GM19452 (cell line): ENCODE measurements at regions not wholly inside any gene's neighbourhood (a gene's known extent, or its start where the extent isn't known, plus 50 kb on each side); places are given as distances from the start of the nearest gene placed in this dataset.

Experiments used
- ATAC-seq: cut with Tn5 transposase; IDR thresholded peaks from one replicate; pipeline ENCODE4 v1.9.1; 2021; ENCODE audit not compliant: unreplicated experiment

- ATAC-seq: no peak
Observed at GRCh38 chr12:126156806-126157574, 1091.8 kb downstream of the AACS start.

GRCh38 chr12:126157575-126157966, 1092.3 kb downstream of the AACS start:
- no peak for ATAC-seq

GRCh38 chr12:126159139-126159538, 1093.9 kb downstream of the AACS start:
- no peak for ATAC-seq

GRCh38 chr12:126160912-126161311, 1095.7 kb downstream of the AACS start:
- no peak for ATAC-seq

DNA sequence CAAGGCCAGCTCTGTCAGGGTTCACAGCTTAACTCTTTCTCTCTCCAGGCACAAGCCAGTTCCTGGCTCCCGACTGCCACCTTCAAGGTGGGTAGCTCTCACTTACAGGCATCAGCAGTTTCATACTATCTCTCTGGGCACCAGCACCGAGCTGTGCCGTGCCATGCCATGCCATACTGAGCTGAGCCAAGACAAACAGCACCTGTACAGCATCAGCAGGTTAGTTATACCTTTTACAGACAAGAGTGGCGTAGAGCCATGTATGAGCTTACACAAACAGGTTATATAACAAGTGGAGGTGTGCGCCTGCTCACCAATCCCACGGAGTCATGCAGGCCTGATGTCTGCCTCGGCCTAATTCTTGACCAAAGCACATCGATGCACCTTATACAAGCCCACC, 1098.7 kb downstream of the AACS start:
- ATAC-seq: no peak

- no peak for ATAC-seq
Observed at GRCh38 chr12:126171937-126172559, 1106.8 kb downstream of the AACS start.

- ATAC-seq: no peak
Observed at GRCh38 chr12:126182619-126183236, 1117.5 kb downstream of the AACS start.

DNA sequence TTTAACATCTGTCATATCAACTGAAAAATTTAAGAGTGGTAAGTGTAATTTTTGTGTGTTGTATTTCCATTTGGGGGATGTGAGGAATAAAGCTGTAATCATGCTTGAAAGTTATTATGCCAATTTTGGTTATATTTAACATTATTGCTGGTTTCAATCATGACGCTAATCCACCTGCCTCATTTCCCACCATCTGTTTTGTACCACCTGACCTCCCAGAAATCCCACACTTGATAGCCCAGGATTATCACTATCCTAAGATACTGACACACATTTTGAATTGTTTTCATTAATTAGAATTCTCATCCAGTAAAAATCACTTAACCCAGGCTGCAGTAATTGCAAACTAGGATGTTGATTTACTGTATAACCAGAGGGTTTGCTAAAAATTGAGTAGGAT, 1119.8 kb downstream of the AACS start:
- ATAC-seq: no peak

GRCh38 chr12:126189856-126190255, 1124.6 kb downstream of the AACS start:
- no peak for ATAC-seq

GRCh38 chr12:126191031-126191891, 1126.0 kb downstream of the AACS start:
- ATAC-seq: no peak

GRCh38 chr12:126191949-126192348, 1126.7 kb downstream of the AACS start:
- ATAC-seq: no peak

- no peak for ATAC-seq
Observed at GRCh38 chr12:126193190-126193589, 1128.0 kb downstream of the AACS start.

- no peak for ATAC-seq
Observed at GRCh38 chr12:126196263-126196662, 1131.0 kb downstream of the AACS start.

GRCh38 chr12:126198516-126198915, 1133.3 kb downstream of the AACS start:
- ATAC-seq: no peak

GRCh38 chr12:126198966-126199692, 1133.9 kb downstream of the AACS start:
- no peak for ATAC-seq

GRCh38 chr12:126201981-126202537, 1136.8 kb downstream of the AACS start:
- ATAC-seq: no peak

- no peak for ATAC-seq
Observed at GRCh38 chr12:126204326-126204725, 1139.1 kb downstream of the AACS start.

GRCh38 chr12:126210026-126210425, 1144.8 kb downstream of the AACS start:
- ATAC-seq: no peak

DNA sequence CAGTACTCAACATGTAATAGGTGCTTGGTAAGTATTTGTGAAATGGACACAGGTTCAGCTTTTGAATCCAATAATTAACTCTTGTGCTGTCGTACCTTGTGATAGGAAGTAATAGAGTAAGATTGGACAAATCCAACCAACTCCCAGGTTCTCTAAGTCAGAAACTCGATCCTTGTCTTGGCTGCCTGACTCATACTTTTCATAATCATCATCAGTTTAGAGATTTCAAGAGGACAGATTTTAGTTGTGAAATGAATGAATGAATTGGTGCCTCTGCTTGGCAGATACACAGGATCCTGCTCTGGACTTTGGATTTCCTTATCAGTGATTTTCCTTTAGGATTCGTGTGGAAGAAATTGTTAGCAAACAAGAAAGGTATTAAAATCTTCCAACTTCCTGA, 1145.2 kb downstream of the AACS start:
- no peak for ATAC-seq

DNA sequence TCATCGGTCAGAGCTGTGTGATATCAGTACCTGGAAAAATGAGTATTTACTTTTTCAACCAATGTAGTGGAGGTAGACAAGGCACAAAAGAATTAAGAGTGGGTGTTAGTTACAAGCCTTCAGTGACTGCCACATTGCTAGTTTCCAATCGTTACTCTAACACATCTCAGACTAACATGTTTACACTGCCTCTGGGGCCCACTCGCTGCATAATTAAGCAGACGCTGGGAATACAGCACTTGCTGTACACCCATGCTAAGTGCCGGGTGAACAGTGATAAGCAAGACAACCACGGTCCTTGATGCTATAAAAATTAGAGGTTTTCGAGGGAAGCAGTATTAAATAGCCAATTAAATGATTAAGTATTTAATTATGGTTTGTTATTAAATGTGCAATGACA, 1147.6 kb downstream of the AACS start:
- ATAC-seq: no peak
